ENCODE measurements at regions not wholly inside any gene's neighbourhood (a gene's known extent, or its start where the extent isn't known, plus 50 kb on each side); places are given as distances from the start of the nearest gene placed in this dataset.

GRCh38 chr2:207370646-207371045 lies 159.1 kb upstream of the CREB1 start:
- no peak for TF ChIP-seq CTCF (IDR thresholded peaks at IDR 0.05)
- no peak for TF ChIP-seq POLR2A (IDR thresholded peaks at IDR 0.05)

Data from upper lobe of left lung (tissue), 4 donors.